ENCODE measurements at regions not wholly inside any gene's neighbourhood (a gene's known extent, or its start where the extent isn't known, plus 50 kb on each side); places are given as distances from the start of the nearest gene placed in this dataset.
"Not testable (repeated sequence)": the region's sequence is repeated elsewhere in the genome, so short reads cannot be mapped to it uniquely, and the experiment has no call there.

- DNase-seq: peak; percentile 11
Measured at GRCh38 chr2:19098467-19099160, 259.8 kb downstream of the OSR1 start.

- DNase-seq: not testable (repeated sequence)
Measured at GRCh38 chr2:19089476-19089875, 268.9 kb downstream of the OSR1 start.

GRCh38 chr2:19086231-19086651, 272.2 kb downstream of the OSR1 start:
- no peak for DNase-seq

- no peak for DNase-seq
Measured at GRCh38 chr2:19078709-19079108, 279.7 kb downstream of the OSR1 start.

- peak; percentile 56 for DNase-seq
Measured at GRCh38 chr2:19073522-19073921, 284.9 kb downstream of the OSR1 start.

GRCh38 chr2:19072161-19072560, 286.3 kb downstream of the OSR1 start:
- DNase-seq: no peak

GRCh38 chr2:19070886-19071285, 287.5 kb downstream of the OSR1 start:
- DNase-seq: no peak

- no peak for DNase-seq
Measured at GRCh38 chr2:19068206-19068605, 290.2 kb downstream of the OSR1 start.

GRCh38 chr2:19062370-19062769, 296.1 kb downstream of the OSR1 start:
- DNase-seq: no peak

GRCh38 chr2:19059076-19059475, 299.3 kb downstream of the OSR1 start:
- no peak for DNase-seq

- DNase-seq: no peak
Measured at GRCh38 chr2:19051203-19051831, 307.1 kb downstream of the OSR1 start.

- DNase-seq: no peak
Measured at GRCh38 chr2:19050354-19050753, 308.1 kb downstream of the OSR1 start.

GRCh38 chr2:19048593-19049266, 309.7 kb downstream of the OSR1 start:
- DNase-seq: no peak

- peak; percentile 4 for DNase-seq
Measured at GRCh38 chr2:19046986-19047780, 311.2 kb downstream of the OSR1 start.

GRCh38 chr2:19045151-19045550, 313.3 kb downstream of the OSR1 start:
- no peak for DNase-seq

- no peak for DNase-seq
Measured at GRCh38 chr2:19043893-19044292, 314.5 kb downstream of the OSR1 start.

GRCh38 chr2:19041434-19042041, 316.9 kb downstream of the OSR1 start:
- DNase-seq: no peak

GRCh38 chr2:19038071-19039015, 320.1 kb downstream of the OSR1 start:
- peak; percentile 78 for DNase-seq

GRCh38 chr2:19036091-19036490, 322.3 kb downstream of the OSR1 start:
- no peak for DNase-seq

GRCh38 chr2:19035238-19035637, 323.2 kb downstream of the OSR1 start:
- peak; percentile 22 for DNase-seq

GRCh38 chr2:19033240-19033639, 325.2 kb downstream of the OSR1 start:
- no peak for DNase-seq

GRCh38 chr2:19031642-19032041, 326.8 kb downstream of the OSR1 start:
- peak; percentile 21 for DNase-seq
